C4-2B (cell line): ENCODE measurements at regions not wholly inside any gene's neighbourhood (a gene's known extent, or its start where the extent isn't known, plus 50 kb on each side); places are given as distances from the start of the nearest gene placed in this dataset.

Experiments
- H3K27ac ChIP-seq: fragments of 450-650 bp; 2 replicates; pipeline ENCODE4 v1.5.1; 2017
- CTCF ChIP-seq: fragments of 450-650 bp; conservative IDR thresholded peaks from 2 replicates; pipeline ENCODE4 v1.5.1; 2017; ENCODE audit warnings: mild to moderate bottlenecking
- ZFX ChIP-seq: fragments of 450-650 bp; IDR thresholded peaks from 2 replicates; pipeline ENCODE4 v1.6.1; 2017

- H3K27ac ChIP-seq = no peak overlapping the region
- TF ChIP-seq ZFX = no peak
- TF ChIP-seq CTCF = no peak
Observed at GRCh38 chr9:129358621-129359154, 180.6 kb upstream of the IER5L start.

DNA sequence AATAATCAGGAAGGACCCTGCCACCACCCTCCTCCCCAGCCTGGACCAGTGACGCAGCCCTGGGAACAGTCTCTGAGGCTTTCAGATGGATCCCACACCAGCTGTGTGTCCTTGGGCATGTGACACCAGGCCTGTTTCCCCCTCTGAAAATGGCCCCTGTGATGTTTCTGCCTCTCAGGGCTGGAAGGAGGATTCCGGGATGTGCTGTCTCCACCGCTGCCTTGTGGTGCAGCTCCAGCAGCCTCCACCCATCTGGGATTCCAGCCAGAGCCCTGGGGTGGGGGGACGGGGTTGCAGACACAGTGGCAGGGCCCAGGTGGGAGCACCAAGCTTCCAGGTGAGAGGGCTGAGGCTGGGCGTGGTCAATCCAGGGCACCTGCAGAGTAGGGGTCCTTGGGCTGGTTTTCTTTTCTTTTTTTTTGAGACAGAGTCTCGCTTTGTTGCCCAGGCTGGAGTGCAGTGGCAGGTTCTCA lies 179.7 kb upstream of the IER5L start:
- TF ChIP-seq CTCF (no peak), ZFX (no peak)
- no peak overlapping the region for H3K27ac ChIP-seq

DNA sequence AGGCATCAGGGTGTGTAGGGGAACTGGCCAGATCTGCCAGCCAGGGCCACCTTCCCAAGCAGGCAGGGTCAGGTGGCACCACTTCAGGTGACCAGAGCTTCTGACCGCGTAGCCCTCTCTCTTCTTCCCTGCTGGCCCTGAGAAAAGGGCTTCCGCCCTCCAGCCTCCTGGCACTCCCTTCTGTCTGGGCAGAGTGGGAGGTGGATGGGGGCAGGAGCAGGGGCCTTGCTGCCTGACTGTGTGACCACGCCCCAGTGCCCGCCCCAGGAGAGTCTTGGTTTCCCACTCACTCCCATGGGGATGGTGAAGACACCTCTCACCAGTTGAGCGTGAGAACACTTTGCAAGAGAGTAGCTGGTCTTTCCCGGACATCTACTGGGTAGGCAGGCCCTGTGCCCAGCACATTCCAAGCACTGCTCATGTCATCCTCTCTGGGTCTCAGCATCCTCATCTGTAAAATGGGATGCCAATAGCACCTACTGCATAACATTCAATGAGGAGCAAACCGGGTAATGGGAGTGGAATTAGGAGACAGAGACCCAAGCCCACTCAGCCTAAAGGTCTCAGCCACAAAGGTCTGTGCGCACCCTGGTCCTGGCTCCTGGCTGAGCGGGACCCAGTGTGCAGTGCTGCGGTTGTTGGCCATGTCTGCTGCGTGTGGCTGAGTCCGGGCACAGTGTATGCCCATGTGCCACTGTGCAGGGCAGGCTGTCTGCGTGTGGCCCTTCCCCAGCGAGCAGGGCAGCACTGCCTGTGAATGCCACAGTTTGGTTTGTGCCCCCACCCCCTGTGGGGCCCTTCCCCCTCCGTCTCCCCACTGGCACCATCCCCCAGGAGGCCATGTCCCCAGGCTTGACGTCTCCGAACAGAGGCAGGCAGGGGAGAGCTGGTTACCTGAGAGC lies 179.1 kb upstream of the IER5L start:
- TF ChIP-seq ZFX (no peak), CTCF (no peak)
- no peak overlapping the region for H3K27ac ChIP-seq

GRCh38 chr9:129355631-129356030 lies 177.6 kb upstream of the IER5L start:
- TF ChIP-seq CTCF = no peak
- no peak for TF ChIP-seq ZFX
- H3K27ac ChIP-seq = no peak overlapping the region

- no peak overlapping the region for H3K27ac ChIP-seq
- TF ChIP-seq CTCF (no peak), ZFX (no peak)
Observed at GRCh38 chr9:129354498-129354897, 176.4 kb upstream of the IER5L start.

GRCh38 chr9:129353697-129354336 lies 175.8 kb upstream of the IER5L start:
- no peak overlapping the region for H3K27ac ChIP-seq
- TF ChIP-seq ZFX = no peak
- TF ChIP-seq CTCF = no peak
